GM21723 (cell line): ENCODE measurements at regions not wholly inside any gene's neighbourhood (a gene's known extent, or its start where the extent isn't known, plus 50 kb on each side); places are given as distances from the start of the nearest gene placed in this dataset.
"Not testable (repeated sequence)": the region's sequence is repeated elsewhere in the genome, so short reads cannot be mapped to it uniquely, and the experiment has no call there.

ENCODE experiments used
- ATAC-seq: cut with Tn5 transposase; IDR thresholded peaks from one replicate; pipeline ENCODE4 v1.9.1; 2021; ENCODE audit warnings: mild to moderate bottlenecking, moderate library complexity; ENCODE audit not compliant: unreplicated experiment

- ATAC-seq, result no peak
Observed at GRCh38 chr20:57987659-57988058, 240.8 kb downstream of the ANKRD60 start.

- no peak for ATAC-seq
Observed at GRCh38 chr20:57986666-57987065, 241.8 kb downstream of the ANKRD60 start.

- ATAC-seq, result no peak
Observed at GRCh38 chr20:57985278-57985677, 243.2 kb downstream of the ANKRD60 start.

- no peak for ATAC-seq
Observed at GRCh38 chr20:57983082-57983481, 245.4 kb downstream of the ANKRD60 start.

- ATAC-seq, result no peak
Observed at GRCh38 chr20:57980506-57980905, 247.9 kb downstream of the ANKRD60 start.

- ATAC-seq, result no peak
Observed at GRCh38 chr20:57977569-57977968, 250.9 kb downstream of the ANKRD60 start.

- ATAC-seq, result no peak
Observed at GRCh38 chr20:57977141-57977540, 251.3 kb downstream of the ANKRD60 start.

- ATAC-seq, result no peak
Observed at GRCh38 chr20:57974863-57975262, 253.6 kb downstream of the ANKRD60 start.

GRCh38 chr20:57973886-57974285 lies 254.6 kb downstream of the ANKRD60 start:
- ATAC-seq, result no peak

GRCh38 chr20:57971583-57971982 lies 256.9 kb downstream of the ANKRD60 start:
- ATAC-seq, result not testable (repeated sequence)

- ATAC-seq, result no peak
Observed at GRCh38 chr20:57970856-57971255, 257.6 kb downstream of the ANKRD60 start.

- no peak for ATAC-seq
Observed at GRCh38 chr20:57970116-57970515, 258.3 kb downstream of the ANKRD60 start.

GRCh38 chr20:57968120-57968519 lies 258.3 kb upstream of the PMEPA1 start:
- no peak for ATAC-seq

- no peak for ATAC-seq
Observed at GRCh38 chr20:57967364-57967763, 257.5 kb upstream of the PMEPA1 start.

- ATAC-seq, result no peak
Observed at GRCh38 chr20:57966620-57967019, 256.8 kb upstream of the PMEPA1 start.

- ATAC-seq, result no peak
Observed at GRCh38 chr20:57965441-57965840, 255.6 kb upstream of the PMEPA1 start.

GRCh38 chr20:57964011-57964862 lies 254.4 kb upstream of the PMEPA1 start:
- ATAC-seq, result no peak

GRCh38 chr20:57960803-57961575 lies 251.2 kb upstream of the PMEPA1 start:
- no peak for ATAC-seq

GRCh38 chr20:57959589-57959988 lies 249.8 kb upstream of the PMEPA1 start:
- no peak for ATAC-seq

GRCh38 chr20:57959018-57959417 lies 249.2 kb upstream of the PMEPA1 start:
- no peak for ATAC-seq

- no peak for ATAC-seq
Observed at GRCh38 chr20:57958050-57958420, 248.2 kb upstream of the PMEPA1 start.

GRCh38 chr20:57957411-57958049 lies 247.7 kb upstream of the PMEPA1 start:
- no peak for ATAC-seq
